Osteocyte (in vitro differentiated cells): ENCODE measurements at regions not wholly inside any gene's neighbourhood (a gene's known extent, or its start where the extent isn't known, plus 50 kb on each side); places are given as distances from the start of the nearest gene placed in this dataset.
"Not testable (repeated sequence)": the region's sequence is repeated elsewhere in the genome, so short reads cannot be mapped to it uniquely, and the experiment has no call there.

Source experiments
- DNase-seq: peaks from one replicate; pipeline ENCODE4 v3.0.0; 2021; ENCODE audit warnings: mixed read lengths; ENCODE audit not compliant: unreplicated experiment; ENCODE audit errors: extremely low spot score
- H3K27ac Mint-ChIP-seq: one replicate; pipeline ENCODE4 v1.8.0; 2021; ENCODE audit warnings: mild to moderate bottlenecking, mixed read lengths; ENCODE audit not compliant: unreplicated experiment
- H3K27me3 Mint-ChIP-seq: one replicate; pipeline ENCODE4 v1.8.0; 2021; ENCODE audit warnings: mixed read lengths; ENCODE audit not compliant: unreplicated experiment
- H3K36me3 Mint-ChIP-seq: one replicate; pipeline ENCODE4 v1.8.0; 2021; ENCODE audit warnings: mixed read lengths; ENCODE audit not compliant: unreplicated experiment
- H3K4me1 Mint-ChIP-seq: one replicate; pipeline ENCODE4 v1.8.0; 2021; ENCODE audit warnings: mixed read lengths; ENCODE audit not compliant: unreplicated experiment
- H3K4me3 Mint-ChIP-seq: one replicate; pipeline ENCODE4 v1.8.0; 2021; ENCODE audit warnings: mild to moderate bottlenecking, moderate library complexity, mixed read lengths; ENCODE audit not compliant: unreplicated experiment
- H3K9me3 Mint-ChIP-seq: one replicate; pipeline ENCODE4 v1.8.0; 2021; ENCODE audit warnings: mixed read lengths; ENCODE audit not compliant: unreplicated experiment
- CTCF ChIP-seq: fragments of 200-600 bp; sonication (generic); IDR thresholded peaks from 2 replicates; pipeline ENCODE4 v1.5.0; 2021; ENCODE audit warnings: antibody characterized with exemption, mild to moderate bottlenecking, moderate library complexity

- DNase-seq: no peak
- Mint-ChIP-seq H3K4me1 (no peaks in the 10 kb centered on the region), H3K4me3 (no peak overlapping the region), H3K27ac (no peak overlapping the region), H3K36me3 (peaks cover 2% of the 10 kb centered on the region), H3K9me3 (peaks cover 9% of the 10 kb centered on the region), H3K27me3 (peaks cover 4% of the 10 kb centered on the region)
- no peak for TF ChIP-seq CTCF
Observed at GRCh38 chr7:93027044-93027443, 90.7 kb downstream of the SAMD9 start.

- no peak for DNase-seq
- peaks cover 2% of the 10 kb centered on the region for H3K36me3 Mint-ChIP-seq
- H3K27me3 Mint-ChIP-seq: peaks cover 4% of the 10 kb centered on the region
- TF ChIP-seq CTCF: no peak
- H3K4me1 Mint-ChIP-seq: no peaks in the 10 kb centered on the region
- peaks cover 9% of the 10 kb centered on the region for H3K9me3 Mint-ChIP-seq
- no peak overlapping the region for H3K27ac Mint-ChIP-seq
- no peak overlapping the region for H3K4me3 Mint-ChIP-seq
Observed at GRCh38 chr7:93026425-93026824, 91.4 kb downstream of the SAMD9 start.

- Mint-ChIP-seq H3K4me3 (no peak overlapping the region), H3K27me3 (peaks cover 4% of the 10 kb centered on the region), H3K36me3 (no peaks in the 10 kb centered on the region), H3K4me1 (no peaks in the 10 kb centered on the region), H3K9me3 (peaks cover 4% of the 10 kb centered on the region), H3K27ac (no peak overlapping the region)
- no peak for DNase-seq
- no peak for TF ChIP-seq CTCF
Observed at GRCh38 chr7:93025389-93025788, 92.4 kb downstream of the SAMD9 start.

GRCh38 chr7:93022931-93023478, 94.8 kb downstream of the SAMD9 start:
- H3K27ac Mint-ChIP-seq, H3K4me1 Mint-ChIP-seq, H3K4me3 Mint-ChIP-seq, DNase-seq, H3K9me3 Mint-ChIP-seq, H3K27me3 Mint-ChIP-seq, H3K36me3 Mint-ChIP-seq: not testable (repeated sequence)

GRCh38 chr7:93021748-93022147, 96.0 kb downstream of the SAMD9 start:
- TF ChIP-seq CTCF: no peak
- peaks cover 4% of the 10 kb centered on the region for H3K27me3 Mint-ChIP-seq
- H3K9me3 Mint-ChIP-seq: peaks cover 4% of the 10 kb centered on the region
- H3K4me1 Mint-ChIP-seq: peaks cover 9% of the 10 kb centered on the region
- no peak overlapping the region for H3K27ac Mint-ChIP-seq
- DNase-seq: no peak
- H3K4me3 Mint-ChIP-seq: no peak overlapping the region
- H3K36me3 Mint-ChIP-seq: no peaks in the 10 kb centered on the region

- no peak for TF ChIP-seq CTCF
- Mint-ChIP-seq H3K27ac (no peak overlapping the region), H3K4me1 (peaks cover 33% of the 10 kb centered on the region), H3K27me3 (no peaks in the 10 kb centered on the region), H3K36me3 (no peaks in the 10 kb centered on the region), H3K9me3 (peaks cover 4% of the 10 kb centered on the region), H3K4me3 (no peak overlapping the region)
- no peak for DNase-seq
Observed at GRCh38 chr7:93018716-93019115, 99.1 kb downstream of the SAMD9 start.
